Parathyroid adenoma (tissue), 2 donors: ENCODE measurements at regions not wholly inside any gene's neighbourhood (a gene's known extent, or its start where the extent isn't known, plus 50 kb on each side); places are given as distances from the start of the nearest gene placed in this dataset.

ENCODE experiments used
- H2AFZ ChIP-seq: fragments of 300-600 bp; sonication (generic); one replicate; pipeline ENCODE4 v1.7.0; 2017; ENCODE audit warnings: antibody characterized with exemption, mild to moderate bottlenecking
- H3K27ac ChIP-seq: fragments of 300-600 bp; sonication (generic); one replicate; pipeline ENCODE4 v1.7.0; 2017
- H3K27me3 ChIP-seq: fragments of 300-600 bp; sonication (generic); one replicate; pipeline ENCODE4 v1.7.0; 2017; ENCODE audit warnings: low read length; ENCODE audit not compliant: control insufficient read depth, insufficient read depth
- H3K36me3 ChIP-seq: fragments of 300-600 bp; sonication (generic); one replicate; pipeline ENCODE4 v1.7.0; 2017; ENCODE audit warnings: low read length; ENCODE audit not compliant: control insufficient read depth, insufficient read depth
- H3K4me1 ChIP-seq: fragments of 300-600 bp; sonication (generic); one replicate; pipeline ENCODE4 v1.7.0; 2017; ENCODE audit warnings: control low read depth
- H3K4me2 ChIP-seq: fragments of 300-600 bp; sonication (generic); one replicate; pipeline ENCODE4 v1.7.0; 2017; ENCODE audit warnings: low read length
- H3K4me3 ChIP-seq: fragments of 300-600 bp; sonication (generic); one replicate; pipeline ENCODE4 v1.7.0; 2017; ENCODE audit warnings: low read depth, low read length
- H3K79me2 ChIP-seq: fragments of 300-600 bp; sonication (generic); one replicate; pipeline ENCODE4 v1.7.0; 2017; ENCODE audit warnings: control low read depth
- H3K9ac ChIP-seq: fragments of 300-600 bp; sonication (generic); one replicate; pipeline ENCODE4 v1.7.0; 2017; ENCODE audit warnings: mild to moderate bottlenecking
- H3K9me3 ChIP-seq: fragments of 300-600 bp; sonication (generic); one replicate; pipeline ENCODE4 v1.7.0; 2017; ENCODE audit warnings: low read length; ENCODE audit not compliant: control insufficient read depth
- TF ChIP-seq, protein P1 (sequence below): fragments of 300-600 bp; sonication (generic); IDR thresholded peaks from one replicate; pipeline ENCODE4 v1.7.0; 2017; ENCODE audit warnings: antibody characterized with exemption, mild to moderate bottlenecking
- donor health status: primary hyperparathyroidism.

DNA sequence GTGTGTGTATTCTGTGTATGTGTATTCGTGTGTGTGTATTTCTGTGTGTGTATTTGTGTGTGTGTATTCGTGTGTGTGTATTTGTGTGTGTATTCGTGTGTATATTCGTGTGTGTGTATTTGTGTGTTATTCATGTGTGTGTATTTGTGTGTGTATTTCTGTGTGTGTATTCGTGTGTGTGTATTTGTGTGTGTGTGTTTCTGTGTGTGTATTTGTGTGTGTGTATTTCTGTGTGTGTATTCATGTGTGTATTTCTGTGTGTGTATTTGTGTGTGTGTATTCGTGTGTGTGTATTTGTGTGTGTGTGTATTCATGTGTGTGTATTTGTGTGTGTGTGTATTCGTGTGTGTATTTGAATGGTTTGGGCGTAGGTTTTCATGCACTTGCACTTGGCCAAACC, 405.4 kb downstream of the SOX2 start:
- Histone ChIP-seq H3K4me1 (no peaks in the 10 kb centered on the region), H3K79me2 (no peaks in the 10 kb centered on the region), H3K9me3 (no peaks in the 10 kb centered on the region), H3K27me3 (no peaks in the 10 kb centered on the region), H3K4me2 (no peak overlapping the region), H3K9ac (no peak overlapping the region), H2AFZ (no peak overlapping the region), H3K36me3 (no peaks in the 10 kb centered on the region), H3K4me3 (no peak overlapping the region), H3K27ac (no peak overlapping the region)
- TF ChIP-seq, protein P1, sequence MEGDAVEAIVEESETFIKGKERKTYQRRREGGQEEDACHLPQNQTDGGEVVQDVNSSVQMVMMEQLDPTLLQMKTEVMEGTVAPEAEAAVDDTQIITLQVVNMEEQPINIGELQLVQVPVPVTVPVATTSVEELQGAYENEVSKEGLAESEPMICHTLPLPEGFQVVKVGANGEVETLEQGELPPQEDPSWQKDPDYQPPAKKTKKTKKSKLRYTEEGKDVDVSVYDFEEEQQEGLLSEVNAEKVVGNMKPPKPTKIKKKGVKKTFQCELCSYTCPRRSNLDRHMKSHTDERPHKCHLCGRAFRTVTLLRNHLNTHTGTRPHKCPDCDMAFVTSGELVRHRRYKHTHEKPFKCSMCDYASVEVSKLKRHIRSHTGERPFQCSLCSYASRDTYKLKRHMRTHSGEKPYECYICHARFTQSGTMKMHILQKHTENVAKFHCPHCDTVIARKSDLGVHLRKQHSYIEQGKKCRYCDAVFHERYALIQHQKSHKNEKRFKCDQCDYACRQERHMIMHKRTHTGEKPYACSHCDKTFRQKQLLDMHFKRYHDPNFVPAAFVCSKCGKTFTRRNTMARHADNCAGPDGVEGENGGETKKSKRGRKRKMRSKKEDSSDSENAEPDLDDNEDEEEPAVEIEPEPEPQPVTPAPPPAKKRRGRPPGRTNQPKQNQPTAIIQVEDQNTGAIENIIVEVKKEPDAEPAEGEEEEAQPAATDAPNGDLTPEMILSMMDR: no peak

DNA sequence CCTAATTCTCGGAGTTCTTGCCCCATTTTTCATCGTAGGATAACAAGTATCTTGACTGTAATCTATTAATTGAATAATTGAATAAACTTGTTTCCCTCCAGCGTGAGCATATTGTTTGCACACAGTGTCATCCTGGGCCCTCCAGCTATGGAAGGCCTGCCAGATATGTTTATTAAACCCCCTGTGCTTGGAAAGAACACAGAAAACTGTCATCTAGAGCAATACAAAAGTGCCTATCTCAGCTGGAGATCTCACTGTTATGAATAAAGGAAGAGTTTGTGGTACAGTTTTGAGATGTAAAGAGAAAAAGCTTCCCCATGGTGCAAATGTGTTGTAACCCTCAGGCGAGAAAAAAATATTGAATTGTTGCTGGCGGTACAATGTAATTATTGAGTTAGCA, 405.9 kb downstream of the SOX2 start:
- Histone ChIP-seq H3K27me3 (no peaks in the 10 kb centered on the region), H2AFZ (no peak overlapping the region), H3K27ac (no peak overlapping the region), H3K9ac (no peak overlapping the region), H3K4me1 (no peaks in the 10 kb centered on the region), H3K4me3 (no peak overlapping the region), H3K4me2 (no peak overlapping the region), H3K36me3 (no peaks in the 10 kb centered on the region), H3K79me2 (no peaks in the 10 kb centered on the region), H3K9me3 (no peaks in the 10 kb centered on the region)
- TF ChIP-seq, protein P1: no peak

DNA sequence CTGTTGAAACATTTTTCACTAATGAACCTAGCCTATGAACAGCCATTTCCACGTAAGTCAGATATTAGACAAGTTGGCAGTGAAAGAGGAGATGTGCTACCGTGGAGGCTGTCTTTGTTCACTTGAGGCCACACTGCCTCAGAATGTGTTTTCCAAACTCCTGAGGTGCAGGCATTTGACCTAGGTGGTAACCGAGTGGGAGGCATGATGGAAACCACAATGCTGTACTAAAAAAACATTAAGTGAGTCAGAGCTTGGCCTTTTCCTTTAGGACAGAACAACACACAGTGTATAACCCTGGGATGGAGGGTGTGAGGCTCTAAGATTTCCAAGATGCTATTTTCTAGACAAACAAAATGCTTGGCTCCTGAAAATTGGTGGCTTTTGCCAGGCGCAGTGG, 406.3 kb downstream of the SOX2 start:
- no peaks in the 10 kb centered on the region for H3K27me3 ChIP-seq
- H3K4me3 ChIP-seq: no peak overlapping the region
- H2AFZ ChIP-seq: no peak overlapping the region
- TF ChIP-seq, protein P1: no peak
- no peak overlapping the region for H3K9ac ChIP-seq
- no peak overlapping the region for H3K27ac ChIP-seq
- H3K4me2 ChIP-seq: no peak overlapping the region
- H3K4me1 ChIP-seq: no peaks in the 10 kb centered on the region
- no peaks in the 10 kb centered on the region for H3K36me3 ChIP-seq
- H3K9me3 ChIP-seq: no peaks in the 10 kb centered on the region
- H3K79me2 ChIP-seq: no peaks in the 10 kb centered on the region

- Histone ChIP-seq H3K9me3 (no peaks in the 10 kb centered on the region), H3K36me3 (no peaks in the 10 kb centered on the region), H3K9ac (no peak overlapping the region), H3K27ac (no peak overlapping the region), H3K79me2 (no peaks in the 10 kb centered on the region), H3K4me3 (no peak overlapping the region), H3K4me1 (no peaks in the 10 kb centered on the region), H3K27me3 (no peaks in the 10 kb centered on the region), H3K4me2 (no peak overlapping the region), H2AFZ (no peak overlapping the region)
- TF ChIP-seq, protein P1: no peak
Observed at GRCh38 chr3:182121401-182121800, 409.7 kb downstream of the SOX2 start.

DNA sequence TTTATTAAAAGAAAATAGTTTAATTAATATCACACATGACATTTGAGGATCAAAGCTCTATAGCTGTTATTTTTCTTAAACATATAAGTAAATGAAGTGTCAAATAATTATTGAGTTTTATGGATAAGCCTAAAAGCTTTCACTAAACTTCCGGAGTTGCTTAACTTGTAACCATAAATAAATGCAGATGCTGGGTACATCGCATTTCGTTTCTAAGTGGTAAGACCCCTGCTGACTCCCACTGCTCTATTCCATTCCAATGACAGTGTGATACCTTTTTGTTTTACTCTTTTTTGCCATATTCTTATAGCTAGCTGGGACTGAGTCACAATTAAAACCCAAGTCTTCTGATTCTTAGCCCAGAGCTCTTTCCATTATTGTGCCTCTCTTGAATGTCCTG, 411.1 kb downstream of the SOX2 start:
- Histone ChIP-seq H3K4me2 (no peak overlapping the region), H3K79me2 (no peaks in the 10 kb centered on the region), H3K27ac (no peak overlapping the region), H3K4me1 (no peaks in the 10 kb centered on the region), H3K27me3 (no peaks in the 10 kb centered on the region), H2AFZ (no peak overlapping the region), H3K9ac (no peak overlapping the region), H3K4me3 (no peak overlapping the region), H3K36me3 (no peaks in the 10 kb centered on the region), H3K9me3 (no peaks in the 10 kb centered on the region)
- TF ChIP-seq, protein P1: no peak
